ENCODE measurements at regions not wholly inside any gene's neighbourhood (a gene's known extent, or its start where the extent isn't known, plus 50 kb on each side); places are given as distances from the start of the nearest gene placed in this dataset.

DNA sequence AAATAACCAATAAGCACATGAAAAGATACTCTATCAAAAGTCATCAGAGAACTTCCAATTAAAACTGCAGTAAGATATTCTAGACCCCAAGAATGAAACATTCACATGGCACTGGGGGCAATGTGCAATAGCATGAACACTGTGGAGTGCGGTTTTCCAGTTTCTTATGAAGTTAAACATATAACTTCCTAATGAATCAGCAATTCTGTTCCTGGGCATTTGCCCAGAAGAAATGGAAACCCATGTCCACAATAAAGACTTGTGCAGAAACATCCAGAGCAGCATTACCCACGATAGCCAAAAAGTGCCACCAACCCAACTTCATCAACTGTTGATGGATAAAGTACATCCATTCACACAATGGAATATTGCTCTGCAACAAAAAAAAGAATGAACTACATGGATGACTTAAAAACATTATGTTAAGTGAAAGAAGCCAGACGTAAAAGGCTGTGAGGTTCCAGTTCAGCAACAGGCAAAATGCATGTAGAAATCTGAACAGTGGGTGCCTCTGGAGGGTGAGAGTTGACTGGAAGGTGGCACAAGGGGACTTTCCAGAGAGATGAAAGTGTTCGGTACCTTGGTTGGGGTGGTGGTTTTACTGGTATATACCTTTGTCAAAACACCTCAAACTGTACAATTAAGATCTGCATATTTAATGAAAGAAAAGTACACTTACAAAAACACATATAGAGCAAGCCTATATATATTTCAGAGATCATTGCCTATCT is 207.2 kb upstream of the ECI2 start:
- TF ChIP-seq ZBTB7A (IDR thresholded peaks at IDR 0.05; ENCODE audit: low read depth): no peak
- TF ChIP-seq, protein P1, sequence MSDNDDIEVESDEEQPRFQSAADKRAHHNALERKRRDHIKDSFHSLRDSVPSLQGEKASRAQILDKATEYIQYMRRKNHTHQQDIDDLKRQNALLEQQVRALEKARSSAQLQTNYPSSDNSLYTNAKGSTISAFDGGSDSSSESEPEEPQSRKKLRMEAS (IDR thresholded peaks at IDR 0.05): no peak

DNA sequence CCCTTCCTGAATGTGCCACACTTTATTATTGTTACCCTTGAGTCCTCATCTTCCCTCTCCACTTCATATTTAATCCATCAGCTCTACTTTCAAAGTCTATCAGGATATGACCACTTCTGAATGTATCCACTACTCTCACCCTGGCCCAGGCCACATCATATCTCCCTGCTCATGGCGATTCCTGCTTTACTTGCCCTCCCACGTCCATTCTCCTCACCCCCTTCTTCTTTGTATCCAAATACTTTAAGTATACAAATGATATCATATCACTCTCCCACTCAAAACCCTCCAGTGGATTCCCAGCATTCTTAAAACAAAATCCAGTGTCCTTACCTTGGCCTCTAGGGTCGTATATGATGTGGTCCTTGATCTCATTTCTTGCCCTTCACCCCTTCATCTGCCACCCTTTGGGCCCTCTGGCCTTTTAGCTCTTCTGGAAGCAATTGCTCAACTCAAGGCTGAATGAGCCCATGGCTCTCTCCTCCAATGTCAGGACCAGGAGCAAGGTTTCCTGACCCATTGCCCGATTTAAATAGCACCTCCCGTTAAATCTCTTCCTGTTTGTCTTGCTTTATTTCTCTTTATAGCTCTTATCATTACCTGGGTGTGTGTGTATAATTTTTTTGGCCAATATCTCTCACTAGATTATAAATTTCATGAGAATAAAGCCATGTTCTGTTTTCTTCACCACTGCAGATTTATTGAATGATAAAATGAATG is 205.9 kb upstream of the ECI2 start:
- TF ChIP-seq YY1 (IDR thresholded peaks at IDR 0.05; ENCODE audit: low read depth) (no peak), NFIC (IDR thresholded peaks at IDR 0.05) (no peak)

DNA sequence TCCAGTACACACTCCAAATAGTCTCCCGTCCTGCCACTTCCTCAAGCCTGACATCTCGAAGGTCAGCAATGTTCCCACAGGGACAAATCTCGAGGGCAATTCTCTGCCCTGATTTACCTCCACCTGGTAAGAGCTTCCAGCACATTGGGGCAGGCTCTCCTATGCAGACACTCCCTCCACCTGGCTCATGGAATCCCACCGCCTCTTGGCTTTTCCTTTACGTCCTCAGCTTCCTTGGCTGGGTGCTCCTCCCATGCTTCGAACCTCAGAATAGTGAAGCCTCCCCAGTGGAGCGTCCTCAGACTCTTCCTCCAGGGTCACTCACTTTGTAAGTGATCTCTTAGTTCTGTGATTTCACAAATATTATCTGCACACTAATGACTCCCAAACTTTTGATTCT is 205.2 kb upstream of the ECI2 start:
- TF ChIP-seq EP300 (IDR thresholded peaks at IDR 0.05; ENCODE audit: borderline replicate concordance) (no peak), TCF12 (IDR thresholded peaks at IDR 0.05; ENCODE audit: low read depth) (no peak), FOXM1 (IDR thresholded peaks at IDR 0.05; ENCODE audit: borderline replicate concordance, low read depth) (no peak), CREB1 (IDR thresholded peaks at IDR 0.05; ENCODE audit: low read depth) (no peak), ZBTB7A (IDR thresholded peaks at IDR 0.05; ENCODE audit: low read depth) (no peak), RAD21 (IDR thresholded peaks at IDR 0.05; ENCODE audit: low read depth) (no peak)
- TF ChIP-seq, protein P1 (IDR thresholded peaks at IDR 0.05): no peak
- TF ChIP-seq, protein P2, sequence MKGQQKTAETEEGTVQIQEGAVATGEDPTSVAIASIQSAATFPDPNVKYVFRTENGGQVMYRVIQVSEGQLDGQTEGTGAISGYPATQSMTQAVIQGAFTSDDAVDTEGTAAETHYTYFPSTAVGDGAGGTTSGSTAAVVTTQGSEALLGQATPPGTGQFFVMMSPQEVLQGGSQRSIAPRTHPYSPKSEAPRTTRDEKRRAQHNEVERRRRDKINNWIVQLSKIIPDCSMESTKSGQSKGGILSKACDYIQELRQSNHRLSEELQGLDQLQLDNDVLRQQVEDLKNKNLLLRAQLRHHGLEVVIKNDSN (IDR thresholded peaks at IDR 0.05): no peak

DNA sequence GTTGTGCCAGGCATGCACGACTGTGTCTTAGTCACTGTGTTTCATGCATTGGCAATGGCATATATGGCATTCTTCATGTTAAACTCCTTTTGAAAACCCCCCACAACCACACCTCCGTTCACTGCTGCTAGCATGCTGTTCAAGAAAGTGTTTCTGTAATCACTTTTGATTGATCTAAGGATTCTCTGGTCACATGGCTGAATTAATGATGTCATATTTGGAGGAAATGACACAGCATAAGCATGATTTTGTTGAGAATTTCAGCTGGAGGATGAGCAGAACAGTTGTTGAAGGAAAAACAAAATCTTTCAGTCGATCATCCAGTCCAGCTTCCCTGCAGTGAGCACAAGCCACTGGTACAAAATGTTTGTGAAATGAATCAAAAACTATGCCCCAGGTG is 203.5 kb upstream of the ECI2 start:
- TF ChIP-seq TAF1 (IDR thresholded peaks at IDR 0.05; ENCODE audit: low read depth): no peak
- TF ChIP-seq TEAD4 (IDR thresholded peaks at IDR 0.05): no peak
- no peak for TF ChIP-seq EP300 (IDR thresholded peaks at IDR 0.05; ENCODE audit: borderline replicate concordance)
- TF ChIP-seq NFIC (IDR thresholded peaks at IDR 0.05): no peak
- TF ChIP-seq TCF12 (IDR thresholded peaks at IDR 0.05; ENCODE audit: low read depth): no peak

DNA sequence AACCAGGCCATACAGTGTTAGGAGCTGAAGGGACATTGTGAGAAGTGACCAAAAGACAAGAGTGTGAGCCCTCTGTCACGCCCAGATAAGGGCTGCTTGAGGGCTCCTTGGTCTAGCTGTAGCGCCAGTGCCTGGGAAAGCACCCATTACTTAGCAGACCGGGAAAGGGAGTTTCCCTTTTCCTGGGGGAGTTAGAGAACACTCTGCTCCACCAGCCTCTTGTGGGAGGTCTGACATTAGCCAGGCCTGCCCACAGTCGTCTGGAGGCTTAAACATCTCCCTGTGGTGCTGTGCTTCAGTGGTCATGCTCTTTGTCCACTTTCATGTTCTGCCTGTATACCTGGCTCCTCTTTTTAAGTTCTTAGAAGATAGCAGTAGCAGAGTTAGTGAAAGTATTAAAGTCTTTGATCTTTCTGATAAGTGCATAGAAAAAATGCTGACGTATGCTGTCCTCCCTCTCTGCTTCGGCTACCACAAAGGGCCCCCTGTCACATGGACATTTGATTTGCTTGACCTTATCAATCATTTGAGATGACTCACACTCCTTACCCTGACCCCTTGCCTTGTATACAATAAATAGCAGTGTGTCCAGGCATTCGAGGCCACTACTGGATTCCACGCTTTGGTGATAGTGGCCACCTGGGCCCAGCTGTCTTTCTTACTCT is 201.5 kb upstream of the ECI2 start:
- TF ChIP-seq, protein P1 (IDR thresholded peaks at IDR 0.05): no peak
- no peak for TF ChIP-seq TAF1 (IDR thresholded peaks at IDR 0.05; ENCODE audit: low read depth)
- TF ChIP-seq EGR1 (IDR thresholded peaks at IDR 0.05): no peak
- TF ChIP-seq, protein P3, sequence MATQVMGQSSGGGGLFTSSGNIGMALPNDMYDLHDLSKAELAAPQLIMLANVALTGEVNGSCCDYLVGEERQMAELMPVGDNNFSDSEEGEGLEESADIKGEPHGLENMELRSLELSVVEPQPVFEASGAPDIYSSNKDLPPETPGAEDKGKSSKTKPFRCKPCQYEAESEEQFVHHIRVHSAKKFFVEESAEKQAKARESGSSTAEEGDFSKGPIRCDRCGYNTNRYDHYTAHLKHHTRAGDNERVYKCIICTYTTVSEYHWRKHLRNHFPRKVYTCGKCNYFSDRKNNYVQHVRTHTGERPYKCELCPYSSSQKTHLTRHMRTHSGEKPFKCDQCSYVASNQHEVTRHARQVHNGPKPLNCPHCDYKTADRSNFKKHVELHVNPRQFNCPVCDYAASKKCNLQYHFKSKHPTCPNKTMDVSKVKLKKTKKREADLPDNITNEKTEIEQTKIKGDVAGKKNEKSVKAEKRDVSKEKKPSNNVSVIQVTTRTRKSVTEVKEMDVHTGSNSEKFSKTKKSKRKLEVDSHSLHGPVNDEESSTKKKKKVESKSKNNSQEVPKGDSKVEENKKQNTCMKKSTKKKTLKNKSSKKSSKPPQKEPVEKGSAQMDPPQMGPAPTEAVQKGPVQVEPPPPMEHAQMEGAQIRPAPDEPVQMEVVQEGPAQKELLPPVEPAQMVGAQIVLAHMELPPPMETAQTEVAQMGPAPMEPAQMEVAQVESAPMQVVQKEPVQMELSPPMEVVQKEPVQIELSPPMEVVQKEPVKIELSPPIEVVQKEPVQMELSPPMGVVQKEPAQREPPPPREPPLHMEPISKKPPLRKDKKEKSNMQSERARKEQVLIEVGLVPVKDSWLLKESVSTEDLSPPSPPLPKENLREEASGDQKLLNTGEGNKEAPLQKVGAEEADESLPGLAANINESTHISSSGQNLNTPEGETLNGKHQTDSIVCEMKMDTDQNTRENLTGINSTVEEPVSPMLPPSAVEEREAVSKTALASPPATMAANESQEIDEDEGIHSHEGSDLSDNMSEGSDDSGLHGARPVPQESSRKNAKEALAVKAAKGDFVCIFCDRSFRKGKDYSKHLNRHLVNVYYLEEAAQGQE (IDR thresholded peaks at IDR 0.05; ENCODE audit: low read depth): no peak
- TF ChIP-seq TEAD4 (IDR thresholded peaks at IDR 0.05): no peak
- no peak for TF ChIP-seq EP300 (IDR thresholded peaks at IDR 0.05; ENCODE audit: borderline replicate concordance)
- TF ChIP-seq CEBPB (IDR thresholded peaks at IDR 0.05): no peak
- no peak for TF ChIP-seq RAD21 (IDR thresholded peaks at IDR 0.05; ENCODE audit: low read depth)
- no peak for TF ChIP-seq ZBTB7A (IDR thresholded peaks at IDR 0.05; ENCODE audit: low read depth)
- TF ChIP-seq FOXM1 (IDR thresholded peaks at IDR 0.05; ENCODE audit: borderline replicate concordance, low read depth): no peak
- no peak for TF ChIP-seq TCF12 (IDR thresholded peaks at IDR 0.05; ENCODE audit: low read depth)
- no peak for TF ChIP-seq CREB1 (IDR thresholded peaks at IDR 0.05; ENCODE audit: low read depth)
- no peak for TF ChIP-seq YY1 (IDR thresholded peaks at IDR 0.05; ENCODE audit: low read depth)
- TF ChIP-seq, protein P2 (IDR thresholded peaks at IDR 0.05): no peak
- no peak for TF ChIP-seq NFIC (IDR thresholded peaks at IDR 0.05)

DNA sequence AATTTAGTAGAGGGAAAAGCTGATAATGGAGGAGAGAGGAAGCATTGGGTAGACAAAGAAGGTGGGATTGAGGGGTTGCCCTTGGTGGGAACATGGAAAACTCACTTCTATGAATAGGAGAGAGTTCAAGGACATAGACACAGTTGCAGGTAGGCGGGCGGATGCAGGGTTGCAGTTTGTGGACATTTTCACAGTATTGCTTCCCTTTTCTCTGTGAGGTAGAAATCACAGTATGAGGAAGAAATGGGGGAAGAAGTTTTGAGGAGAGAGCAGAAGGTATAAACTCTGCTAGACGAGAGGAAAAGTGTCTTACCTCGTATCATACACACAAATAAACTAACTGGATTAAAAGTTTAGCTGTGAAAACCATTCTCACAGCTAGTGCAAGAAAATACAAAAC is 200.7 kb upstream of the ECI2 start:
- TF ChIP-seq ZBTB7A (IDR thresholded peaks at IDR 0.05; ENCODE audit: low read depth) (no peak), TAF1 (IDR thresholded peaks at IDR 0.05; ENCODE audit: low read depth) (no peak), NFIC (IDR thresholded peaks at IDR 0.05) (no peak)
- TF ChIP-seq, protein P2 (IDR thresholded peaks at IDR 0.05): no peak

DNA sequence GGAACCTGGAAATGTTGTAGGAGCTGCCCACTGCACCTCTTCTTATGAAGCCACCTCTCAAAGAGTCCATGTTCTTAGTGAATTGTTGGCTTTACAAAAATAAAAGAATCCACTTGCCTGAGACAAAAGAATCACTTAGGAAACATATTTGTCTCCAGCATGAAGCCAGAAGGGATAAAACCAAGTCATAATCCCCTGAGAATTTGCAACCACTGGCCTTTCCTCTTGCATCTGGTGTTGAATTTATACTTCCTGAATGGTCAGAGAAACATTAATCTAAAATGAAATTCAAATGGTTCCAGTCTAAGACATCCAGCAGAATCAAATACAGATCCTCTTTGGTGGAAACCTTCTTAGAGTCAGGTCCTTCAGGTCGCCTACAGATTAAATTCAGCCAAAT is 192.5 kb upstream of the ECI2 start:
- TF ChIP-seq, protein P3 (IDR thresholded peaks at IDR 0.05; ENCODE audit: low read depth): no peak
- TF ChIP-seq TEAD4 (IDR thresholded peaks at IDR 0.05): no peak
- no peak for TF ChIP-seq TAF1 (IDR thresholded peaks at IDR 0.05; ENCODE audit: low read depth)
- TF ChIP-seq RAD21 (IDR thresholded peaks at IDR 0.05; ENCODE audit: low read depth): no peak
- TF ChIP-seq YY1 (IDR thresholded peaks at IDR 0.05; ENCODE audit: low read depth): no peak
- no peak for TF ChIP-seq TCF12 (IDR thresholded peaks at IDR 0.05; ENCODE audit: low read depth)
- TF ChIP-seq EP300 (IDR thresholded peaks at IDR 0.05; ENCODE audit: borderline replicate concordance): no peak
- TF ChIP-seq CEBPB (IDR thresholded peaks at IDR 0.05): no peak
- TF ChIP-seq ZBTB7A (IDR thresholded peaks at IDR 0.05; ENCODE audit: low read depth): no peak
- TF ChIP-seq EGR1 (IDR thresholded peaks at IDR 0.05): no peak
- no peak for TF ChIP-seq NFIC (IDR thresholded peaks at IDR 0.05)
- no peak for TF ChIP-seq FOXM1 (IDR thresholded peaks at IDR 0.05; ENCODE audit: borderline replicate concordance, low read depth)
- TF ChIP-seq, protein P1 (IDR thresholded peaks at IDR 0.05): no peak
- TF ChIP-seq, protein P2 (IDR thresholded peaks at IDR 0.05): no peak
- no peak for TF ChIP-seq CREB1 (IDR thresholded peaks at IDR 0.05; ENCODE audit: low read depth)
